ENCODE measurements at regions not wholly inside any gene's neighbourhood (a gene's known extent, or its start where the extent isn't known, plus 50 kb on each side); places are given as distances from the start of the nearest gene placed in this dataset.
"Not testable (repeated sequence)": the region's sequence is repeated elsewhere in the genome, so short reads cannot be mapped to it uniquely, and the experiment has no call there.

- no peak for DNase-seq
These were observed 807.4 kb downstream of the MAT2B start for GRCh38 chr5:164312801-164313200.

GRCh38 chr5:164317676-164318075 is 812.3 kb downstream of the MAT2B start:
- DNase-seq, result no peak

DNA sequence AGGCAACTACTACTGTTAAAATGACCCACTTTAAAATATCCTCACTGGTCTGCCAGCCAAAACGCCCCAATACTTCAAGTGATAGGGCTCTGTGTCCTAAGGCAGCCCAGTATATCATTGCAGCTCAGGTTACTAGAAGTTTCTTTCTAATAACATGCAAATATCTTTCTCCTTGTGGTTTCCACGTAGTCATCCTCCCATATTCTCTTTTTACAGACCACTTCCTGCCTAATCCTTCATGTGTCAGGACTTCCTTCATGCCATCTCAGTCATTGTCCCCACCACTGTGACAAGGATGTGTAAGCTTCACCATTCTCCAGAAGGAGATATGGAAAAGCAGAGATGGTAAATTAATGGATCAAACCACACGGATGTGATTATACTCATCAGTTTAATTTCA is 813.7 kb downstream of the MAT2B start:
- no peak for DNase-seq

- no peak for DNase-seq
These were observed 818.8 kb downstream of the MAT2B start for GRCh38 chr5:164324239-164324638.

- no peak for DNase-seq
These were observed 820.8 kb downstream of the MAT2B start for GRCh38 chr5:164326219-164326618.

DNA sequence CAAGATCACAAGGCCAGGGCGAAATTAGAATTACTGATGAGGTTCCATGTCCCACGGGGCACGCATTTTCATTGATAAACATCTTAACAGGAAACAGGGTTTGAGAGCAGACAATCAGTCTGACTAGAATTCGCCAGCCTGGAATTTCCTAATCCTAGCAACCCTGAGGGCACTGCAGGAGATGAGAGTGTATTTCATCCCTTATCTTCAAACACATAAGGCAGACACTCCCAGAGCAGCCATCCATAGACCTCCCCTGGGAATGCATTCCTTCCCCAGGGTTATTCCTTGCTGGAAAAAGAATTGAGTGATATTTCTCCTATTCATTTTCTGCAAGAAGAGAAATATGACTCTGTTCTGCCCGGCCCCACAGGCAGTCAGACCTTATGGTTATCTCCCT is 821.7 kb downstream of the MAT2B start:
- DNase-seq, result not testable (repeated sequence)

GRCh38 chr5:164332349-164333196 is 827.2 kb downstream of the MAT2B start:
- no peak for DNase-seq

DNA sequence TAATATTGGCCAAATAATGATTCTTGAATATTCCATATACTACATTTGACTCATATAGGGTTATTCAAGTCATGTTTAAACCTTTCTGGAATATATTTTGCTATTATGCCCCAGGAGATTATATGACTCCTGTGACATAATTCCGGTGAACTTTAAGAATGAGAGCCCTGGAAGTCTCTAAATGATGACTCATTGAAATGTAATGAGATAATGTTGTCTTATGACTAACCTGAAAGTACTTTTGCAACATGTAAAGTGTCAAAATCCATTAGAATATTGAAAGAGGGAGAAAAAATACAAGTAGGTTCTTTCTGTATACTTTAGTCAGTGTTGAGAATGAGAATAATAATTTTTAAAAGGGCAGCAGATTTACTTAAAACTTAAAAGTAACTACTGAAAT is 830.4 kb downstream of the MAT2B start:
- DNase-seq, result no peak

- DNase-seq, result no peak
These were observed 830.9 kb downstream of the MAT2B start for GRCh38 chr5:164336276-164336675.

DNA sequence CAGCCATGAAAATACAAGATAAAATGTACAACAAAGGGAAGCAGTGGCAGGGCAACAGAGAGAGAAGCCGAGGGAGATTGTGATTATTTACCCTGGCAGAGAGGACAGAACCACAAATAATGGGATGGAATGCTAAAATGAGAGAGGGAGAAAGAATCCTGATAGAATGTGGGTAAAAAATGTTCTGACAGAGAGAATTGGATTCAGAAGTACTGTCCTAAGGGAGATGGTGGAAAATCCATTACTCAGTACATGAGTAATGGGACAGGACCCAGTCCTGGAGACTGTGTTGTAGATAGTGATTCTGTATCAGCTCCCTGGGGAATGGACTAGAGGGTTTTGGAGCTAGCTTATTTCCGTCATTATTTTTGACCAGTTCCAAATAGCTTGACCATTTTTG is 831.5 kb downstream of the MAT2B start:
- DNase-seq, result no peak

GRCh38 chr5:164341056-164341619 is 835.7 kb downstream of the MAT2B start:
- DNase-seq, result no peak

DNA sequence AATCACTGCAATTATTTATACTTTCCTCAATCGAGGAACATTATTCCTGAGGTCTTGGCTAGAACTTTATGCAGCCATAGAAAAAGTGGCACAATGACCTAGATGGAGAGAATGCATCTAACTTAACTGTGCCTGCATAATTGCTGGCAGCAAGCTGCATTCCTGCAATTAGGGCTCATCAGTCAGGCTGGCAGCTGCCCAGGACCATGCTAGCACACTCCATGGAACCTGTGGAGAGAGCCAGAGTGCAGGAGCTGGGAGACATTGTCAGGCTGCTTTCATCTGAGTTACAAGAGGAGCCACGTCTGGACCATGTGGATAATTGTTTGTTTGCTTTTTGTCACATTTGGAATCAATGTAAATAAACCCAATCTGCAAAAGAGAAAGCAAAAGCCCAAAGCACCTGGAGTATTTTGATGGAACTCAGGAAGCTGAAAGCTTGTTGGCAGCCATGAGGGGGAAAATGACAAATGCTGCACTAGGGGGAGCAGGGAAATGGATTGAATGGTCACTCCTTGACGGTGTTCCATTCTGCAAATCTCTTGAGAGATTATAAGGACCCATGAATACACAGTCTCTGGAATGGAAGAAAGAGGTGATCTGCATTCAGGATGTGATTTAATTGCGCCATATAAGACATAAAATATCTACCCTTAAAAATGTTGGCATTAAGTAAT is 839.9 kb downstream of the MAT2B start:
- DNase-seq, result no peak

- no peak for DNase-seq
These were observed 840.4 kb downstream of the MAT2B start for GRCh38 chr5:164345853-164346252.

DNA sequence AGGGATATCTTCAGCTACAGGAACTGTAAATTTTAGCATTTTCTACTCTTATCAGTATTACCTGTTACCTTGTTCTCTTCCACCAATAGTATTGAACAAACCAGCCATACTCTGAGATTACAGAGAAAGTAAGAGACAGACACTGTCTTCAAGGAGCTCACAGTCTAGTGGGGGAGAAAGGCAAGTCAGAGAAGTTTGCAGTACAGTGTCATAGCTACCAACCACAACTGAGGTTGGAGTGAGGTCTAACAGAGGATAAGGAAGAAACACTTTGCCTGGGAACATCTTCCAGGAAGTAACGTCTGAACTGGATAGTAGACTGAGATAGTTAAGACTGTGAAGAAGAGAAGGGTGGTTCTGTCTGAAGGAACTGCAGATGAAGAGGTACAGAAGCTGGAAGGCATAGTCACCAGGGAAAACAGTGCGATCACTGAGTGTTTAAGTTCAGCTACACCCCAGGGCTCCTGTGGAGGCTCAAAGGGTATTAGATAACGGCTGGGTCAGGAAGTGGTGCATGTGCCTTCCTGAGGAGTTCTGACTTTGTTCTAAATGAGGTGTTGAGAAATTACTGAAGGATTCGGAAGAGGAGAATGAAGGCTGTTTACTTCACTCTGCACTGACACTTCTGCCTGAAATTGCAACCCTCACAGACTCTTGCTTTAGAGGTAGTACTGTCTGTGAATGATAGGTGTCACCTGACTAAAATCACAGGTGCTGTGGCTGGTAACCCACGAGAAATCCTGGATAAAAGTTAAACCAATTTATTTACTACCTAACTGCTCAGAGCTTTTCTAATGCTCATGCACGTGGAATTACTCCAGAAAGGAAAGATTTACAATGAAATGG is 841.6 kb downstream of the MAT2B start:
- DNase-seq, result no peak

DNA sequence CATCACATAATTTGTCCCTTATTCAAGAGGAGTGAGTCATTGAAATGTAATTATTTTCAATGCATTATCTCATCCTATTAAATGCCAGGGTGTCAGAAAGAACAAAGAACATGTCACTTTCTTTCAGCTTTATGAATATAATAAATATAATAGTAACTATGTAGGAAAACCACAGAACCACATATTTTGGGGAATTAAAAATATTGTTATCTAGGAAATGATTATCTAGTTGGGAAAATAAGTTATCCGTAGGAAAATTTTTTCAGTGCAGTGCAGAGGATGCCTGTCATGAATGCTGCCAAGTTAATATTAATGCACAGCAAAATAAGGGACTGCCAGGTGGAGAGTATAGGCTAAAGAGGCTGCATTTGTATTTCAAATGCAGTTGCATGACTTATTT is 844.8 kb downstream of the MAT2B start:
- no peak for DNase-seq

- no peak for DNase-seq
These were observed 845.9 kb downstream of the MAT2B start for GRCh38 chr5:164351245-164351834.

DNA sequence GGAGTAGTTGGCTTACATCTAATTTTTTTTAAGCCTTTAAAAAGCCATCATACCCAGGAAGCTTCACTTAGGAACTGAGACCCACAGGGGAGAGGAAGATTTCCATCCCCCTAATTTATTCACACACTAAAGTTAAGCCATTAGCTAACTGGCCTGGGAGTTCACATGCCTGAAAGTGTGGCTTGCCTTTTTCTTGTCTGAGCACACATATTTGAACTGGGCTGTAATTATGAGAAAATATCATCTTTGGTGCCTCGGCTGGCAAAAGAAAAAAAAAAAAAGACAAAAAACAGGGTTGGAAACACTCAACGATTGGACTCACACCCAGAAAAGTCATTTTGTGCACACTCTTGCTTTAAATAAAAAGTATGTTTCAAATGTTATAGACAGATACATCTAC is 847.3 kb downstream of the MAT2B start:
- DNase-seq, result no peak

GRCh38 chr5:164353155-164353554 is 847.7 kb downstream of the MAT2B start:
- DNase-seq, result no peak

DNA sequence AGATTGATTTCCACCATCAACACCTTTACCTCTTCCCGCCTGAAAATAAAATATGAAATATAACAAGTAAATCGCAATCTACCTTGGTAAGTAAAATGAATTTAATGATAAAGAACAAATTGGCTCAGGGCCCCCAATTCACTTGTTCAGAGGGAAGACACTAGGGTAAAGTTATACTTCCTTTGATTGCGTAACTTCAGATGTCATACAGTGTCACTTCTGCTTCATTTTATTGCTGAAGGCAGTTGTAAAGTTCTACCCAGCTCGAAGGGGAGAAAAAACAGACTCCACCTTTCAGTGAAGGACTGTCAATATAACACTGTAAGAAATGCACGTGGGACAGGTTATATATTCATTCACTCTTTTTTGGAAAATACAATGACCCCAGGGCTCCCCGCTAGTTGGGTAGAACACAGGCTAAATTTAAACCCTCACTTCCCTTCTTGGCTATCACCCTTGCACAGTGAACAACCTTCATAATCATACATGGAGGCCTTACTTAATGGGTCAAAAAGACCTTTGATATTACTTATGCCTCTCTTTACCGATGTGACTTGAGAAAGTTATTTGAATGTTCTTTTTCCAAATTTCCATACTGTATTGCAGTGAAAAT is 848.8 kb downstream of the MAT2B start:
- no peak for DNase-seq

- no peak for DNase-seq
These were observed 849.9 kb downstream of the MAT2B start for GRCh38 chr5:164355267-164355830.

DNA sequence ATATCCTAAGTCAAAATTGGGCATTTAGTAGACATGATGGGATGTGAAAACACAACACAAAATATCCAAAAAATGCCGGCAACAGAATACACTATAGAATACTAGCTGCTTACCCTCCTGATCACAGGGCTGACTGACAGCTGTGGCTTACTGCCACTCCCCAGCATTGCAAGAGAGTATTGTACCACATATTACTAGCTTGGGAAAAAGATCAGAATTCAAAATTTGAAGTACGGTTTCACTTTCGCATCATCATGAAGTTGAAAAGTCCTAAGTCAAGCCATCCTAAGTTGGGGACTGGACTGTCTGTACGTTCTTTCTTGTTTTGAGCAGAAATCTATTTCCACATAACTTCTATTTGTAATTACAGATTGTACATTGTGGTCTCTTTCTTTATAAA is 851.4 kb downstream of the MAT2B start:
- no peak for DNase-seq

All from CD4-positive, alpha-beta T cell treated with Interleukin-17A for 1 hour (primary cell).